HCT116 (cell line): ENCODE measurements at regions not wholly inside any gene's neighbourhood (a gene's known extent, or its start where the extent isn't known, plus 50 kb on each side); places are given as distances from the start of the nearest gene placed in this dataset.

Experiments used
- ATAC-seq: fragments of 200-7000 bp; cut with Tn5 transposase; 2 replicates; pipeline ENCODE4 v1.9.1; 2020; ENCODE audit warnings: mild to moderate bottlenecking, moderate library complexity
- BruUV-seq: library from RNA; stranded (reverse); fragments of 400-500 nt; replicated peaks from 2 replicates; lab custom pipeline; 2021; lab: Mats Ljungman, UMichigan
- CTCF ChIA-PET: fragments of 300-600 bp; sonication (Branson Sonifier 250); formaldehyde crosslinking; loops from one replicate; lab custom pipeline; 2021; ENCODE audit warnings: antibody characterized with exemption; lab: Charles Lee
- POLR2A ChIA-PET: fragments of 300-600, 350-600 bp; sonication (Branson Sonifier 250); formaldehyde crosslinking; loops from one replicate; lab custom pipeline; 2021; ENCODE audit warnings: antibody characterized with exemption; lab: Charles Lee
- RAD21 ChIA-PET, 2 experiments: fragments of 300-600 bp; sonication (Branson Sonifier 250); formaldehyde crosslinking; loops; one replicate each; lab custom pipeline; 2023; ENCODE audit warnings: low total read pairs in 2 of 2; ENCODE audit not compliant: uncharacterized antibody in 2 of 2, unreplicated experiment in 2 of 2, low non-redundant PET in 1 of 2; lab: Charles Lee
- DNase-seq: peaks from one replicate; pipeline ENCODE4 v3.0.0-alpha.2; 2010; ENCODE audit warnings: low read depth, low spot score
- H2AFZ ChIP-seq: fragments of 200-600 bp; shearing (Covaris generic), sonication (generic); 2 replicates; pipeline ENCODE4 v1.6.1; 2017; ENCODE audit warnings: low read depth, mixed run types, mixed read lengths, antibody characterized with exemption, low read length; ENCODE audit not compliant: poor library complexity, severe bottlenecking
- H3K27ac ChIP-seq: 2 replicates; pipeline ENCODE4 v1.5.1; 2012; ENCODE audit warnings: low read depth, low read length
- H3K27me3 ChIP-seq: fragments of 200-600 bp; sonication (generic); 2 replicates; pipeline ENCODE4 v1.6.1; 2016; ENCODE audit warnings: mixed run types, low read length, mixed read lengths; ENCODE audit not compliant: insufficient read depth
- H3K36me3 ChIP-seq, 2 experiments: fragments of 200-500 bp in 1 of 2; fragments of 200-600 bp in 1 of 2; sonication (Bioruptor generic) in 1 of 2; sonication (generic) in 1 of 2; 2 replicates each; pipeline versions ENCODE4 v1.5.1 to v1.6.1; 2014 to 2016; ENCODE audit warnings: low read length in 2 of 2, inconsistent platforms in 1 of 2, mixed read lengths in 1 of 2, mixed run types in 1 of 2; ENCODE audit not compliant: insufficient read depth in 2 of 2, control insufficient read depth in 1 of 2
- H3K4me1 ChIP-seq, 2 experiments: fragments of 200-600 bp in 1 of 2; sonication (generic) in 1 of 2; 2 replicates each; pipeline versions ENCODE4 v1.5.1 to v1.6.1; 2012 to 2017; ENCODE audit warnings: low read length in 2 of 2, inconsistent platforms in 1 of 2, mild to moderate bottlenecking in 1 of 2, mixed read lengths in 1 of 2, mixed run types in 1 of 2, moderate library complexity in 1 of 2; ENCODE audit not compliant: insufficient read depth in 2 of 2, control insufficient read depth in 1 of 2
- H3K4me2 ChIP-seq: fragments of 200-600 bp; sonication (generic); 2 replicates; pipeline ENCODE4 v1.6.1; 2017; ENCODE audit warnings: mixed run types, low read length, mixed read lengths
- H3K4me3 ChIP-seq, 2 experiments: fragments of 200-600 bp in 1 of 2; sonication (generic) in 1 of 2; replicated peaks in 1 of 2; 2 replicates each; pipeline ENCODE4 v1.5.1; 2011 to 2016; ENCODE audit warnings: low read length in 2 of 2, control low read depth in 1 of 2, low read depth in 1 of 2, mild to moderate bottlenecking in 1 of 2, mixed read lengths in 1 of 2, mixed run types in 1 of 2
- H3K79me2 ChIP-seq: fragments of 200-600 bp; sonication (generic); 2 replicates; pipeline ENCODE4 v1.6.1; 2017; ENCODE audit warnings: mild to moderate bottlenecking, mixed run types, low read length, moderate library complexity, mixed read lengths; ENCODE audit not compliant: insufficient read depth
- H3K9ac ChIP-seq: fragments of 200-600 bp; sonication (generic); 2 replicates; pipeline ENCODE4 v1.6.1; 2016; ENCODE audit warnings: low read length, mixed read lengths
- H3K9me2 ChIP-seq: fragments of 200-600 bp; sonication (generic), shearing (Covaris generic); 2 replicates; pipeline ENCODE4 v1.6.1; 2017; ENCODE audit warnings: mixed run types, mild to moderate bottlenecking, moderate library complexity; ENCODE audit not compliant: insufficient read depth
- H3K9me3 ChIP-seq, 2 experiments: fragments of 200-500 bp in 1 of 2; fragments of 200-600 bp in 1 of 2; sonication (Bioruptor generic) in 1 of 2; sonication (generic) in 1 of 2; 2 replicates each; pipeline ENCODE4 v1.6.1; 2014 to 2017; ENCODE audit warnings: low read length in 2 of 2, mixed read lengths in 2 of 2, inconsistent platforms in 1 of 2, low read depth in 1 of 2, mild to moderate bottlenecking in 1 of 2, mixed run types in 1 of 2, moderate library complexity in 1 of 2; ENCODE audit not compliant: control insufficient read depth in 1 of 2, insufficient read depth in 1 of 2
- H4K20me1 ChIP-seq: fragments of 200-600 bp; sonication (generic), shearing (Covaris generic); 2 replicates; pipeline ENCODE4 v1.6.1; 2017; ENCODE audit warnings: mixed run types, mild to moderate bottlenecking, moderate library complexity; ENCODE audit not compliant: insufficient read depth
- CBX3 ChIP-seq: IDR thresholded peaks from 2 replicates; pipeline ENCODE4 v1.6.1; 2012; ENCODE audit warnings: low read depth
- ELF1 ChIP-seq: IDR thresholded peaks from 2 replicates; pipeline ENCODE4 v1.6.1; 2012; ENCODE audit warnings: low read depth, borderline replicate concordance
- EZH2 ChIP-seq: fragments of 200-600 bp; sonication (generic); IDR thresholded peaks from 2 replicates; pipeline ENCODE4 v1.6.1; 2017; ENCODE audit warnings: antibody characterized with exemption, mixed run types
- JUND ChIP-seq: IDR thresholded peaks from 2 replicates; pipeline ENCODE4 v1.6.1; 2012
- MAX ChIP-seq: IDR thresholded peaks from 2 replicates; pipeline ENCODE4 v1.6.1; 2012
- POLR2A ChIP-seq: IDR thresholded peaks from 2 replicates; pipeline ENCODE4 v1.7.0; 2011; ENCODE audit warnings: borderline replicate concordance; ENCODE audit not compliant: insufficient read depth, insufficient read length; ENCODE audit errors: extremely low read depth
- REST ChIP-seq: IDR thresholded peaks from 2 replicates; pipeline ENCODE4 v1.6.1; 2012; ENCODE audit warnings: low read depth
- SP1 ChIP-seq: IDR thresholded peaks from 2 replicates; pipeline ENCODE4 v1.6.1; 2012; ENCODE audit warnings: low read depth
- SRF ChIP-seq: IDR thresholded peaks from 2 replicates; pipeline ENCODE4 v1.6.1; 2012; ENCODE audit warnings: low read depth
- TCF7L2 ChIP-seq: IDR thresholded peaks from 2 replicates; pipeline ENCODE4 v1.7.0; 2011; ENCODE audit warnings: borderline replicate concordance, inconsistent platforms; ENCODE audit not compliant: insufficient read depth, insufficient read length; ENCODE audit errors: extremely low read depth
- YY1 ChIP-seq: IDR thresholded peaks from 2 replicates; pipeline ENCODE4 v1.6.1; 2011; ENCODE audit warnings: low read length, low read depth, moderate library complexity, mild to moderate bottlenecking; ENCODE audit not compliant: insufficient replicate concordance; ENCODE audit errors: extremely low read depth
- ZFX ChIP-seq: fragments of 450-650 bp; IDR thresholded peaks from 2 replicates; pipeline ENCODE4 v1.6.1; 2017
- ZNF274 ChIP-seq: fragments of 200-500 bp; sonication (Bioruptor generic); IDR thresholded peaks from 2 replicates; pipeline ENCODE4 v1.6.1; 2014; ENCODE audit warnings: mild to moderate bottlenecking, low read depth, low read length, inconsistent platforms
- intact Hi-C: fragments of 100-400 bp; cut with micrococcal nuclease; formaldehyde crosslinking; loops from 2 replicates; pipeline ENCODE4 v1.10.0; 2022
- TF ChIP-seq, protein P1 (sequence below): IDR thresholded peaks from 2 replicates; pipeline ENCODE4 v1.6.1; 2012

DNA sequence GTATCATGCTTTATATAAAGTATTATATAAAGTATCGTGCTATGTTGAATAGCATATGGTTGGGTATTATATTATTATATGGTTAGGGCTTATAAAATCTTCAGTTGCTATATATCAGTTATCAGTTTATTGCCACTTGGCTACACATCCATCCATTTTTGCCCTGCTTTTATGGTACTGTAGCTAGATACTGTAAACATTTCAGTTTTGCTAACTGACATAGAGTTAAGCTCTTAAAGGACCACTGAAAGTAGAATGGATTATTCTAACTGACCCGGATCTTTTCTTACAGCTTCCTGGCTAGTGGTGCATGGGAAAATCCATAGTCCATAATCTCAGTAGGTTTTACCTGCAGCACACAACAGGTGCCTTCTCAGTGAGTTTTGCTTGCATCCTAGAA lies 405.3 kb upstream of the LUZP2 start:
- Histone ChIP-seq H3K79me2 (no peaks in the 10 kb centered on the region), H3K4me3 (no peak overlapping the region), H3K27ac (no peak overlapping the region), H3K4me1 (no peaks in the 10 kb centered on the region), H4K20me1 (no peaks in the 10 kb centered on the region), H3K36me3 (no peaks in the 10 kb centered on the region), H2AFZ (no peak overlapping the region), H3K27me3 (no peaks in the 10 kb centered on the region), H3K4me2 (no peak overlapping the region), H3K9ac (no peak overlapping the region), H3K9me2 (no peaks in the 10 kb centered on the region), H3K9me3 (peaks cover 9% of the 10 kb centered on the region in 2 experiments; a peak in 2 of 4 replicates)
- RAD21 ChIA-PET, result no interaction called here
- DNase-seq (no peak), ATAC-seq (no peak)
- intact Hi-C loops, result no loop called here
- CTCF ChIA-PET, result no interaction called here
- POLR2A ChIA-PET, result no interaction called here
- TF ChIP-seq CBX3, result no peak
- TF ChIP-seq ELF1, result no peak
- no peak for TF ChIP-seq YY1
- TF ChIP-seq REST, result no peak
- no peak for TF ChIP-seq TCF7L2
- TF ChIP-seq SRF, result no peak
- TF ChIP-seq POLR2A, result no peak
- no peak for TF ChIP-seq MAX
- TF ChIP-seq SP1, result no peak
- no peak for TF ChIP-seq ZNF274
- TF ChIP-seq EZH2, result no peak
- TF ChIP-seq ZFX, result no peak
- TF ChIP-seq, protein P1, sequence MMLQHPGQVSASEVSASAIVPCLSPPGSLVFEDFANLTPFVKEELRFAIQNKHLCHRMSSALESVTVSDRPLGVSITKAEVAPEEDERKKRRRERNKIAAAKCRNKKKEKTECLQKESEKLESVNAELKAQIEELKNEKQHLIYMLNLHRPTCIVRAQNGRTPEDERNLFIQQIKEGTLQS, result no peak
- TF ChIP-seq JUND, result no peak
- no TSS peak for BruUV-seq
